K562 (cell line): ENCODE measurements at regions not wholly inside any gene's neighbourhood (a gene's known extent, or its start where the extent isn't known, plus 50 kb on each side); places are given as distances from the start of the nearest gene placed in this dataset.

Experiments
- ZFP36 ChIP-seq: fragments of 150-350 bp; IDR thresholded peaks from 2 replicates; pipeline ENCODE4 v1.6.1; 2018; ENCODE audit warnings: low read length, low read depth; ENCODE audit not compliant: partially characterized antibody
- TF ChIP-seq, protein P1 (sequence below), 3 experiments: IDR thresholded peaks in 2 of 3; conservative IDR thresholded peaks in 1 of 3; 2 replicates each; pipeline ENCODE4 v1.5.1; 2011 to 2012; ENCODE audit warnings: low read length in 3 of 3, mild to moderate bottlenecking in 3 of 3, control low read depth in 2 of 3, improper control_type of control experiment in 1 of 3, inconsistent platforms in 1 of 3, low read depth in 1 of 3, mixed read lengths in 1 of 3, moderate library complexity in 1 of 3; ENCODE audit not compliant: insufficient read depth in 2 of 3

GRCh38 chr1:82807563-82807962, 1006.8 kb downstream of the ADGRL2 start:
- TF ChIP-seq, protein P1, sequence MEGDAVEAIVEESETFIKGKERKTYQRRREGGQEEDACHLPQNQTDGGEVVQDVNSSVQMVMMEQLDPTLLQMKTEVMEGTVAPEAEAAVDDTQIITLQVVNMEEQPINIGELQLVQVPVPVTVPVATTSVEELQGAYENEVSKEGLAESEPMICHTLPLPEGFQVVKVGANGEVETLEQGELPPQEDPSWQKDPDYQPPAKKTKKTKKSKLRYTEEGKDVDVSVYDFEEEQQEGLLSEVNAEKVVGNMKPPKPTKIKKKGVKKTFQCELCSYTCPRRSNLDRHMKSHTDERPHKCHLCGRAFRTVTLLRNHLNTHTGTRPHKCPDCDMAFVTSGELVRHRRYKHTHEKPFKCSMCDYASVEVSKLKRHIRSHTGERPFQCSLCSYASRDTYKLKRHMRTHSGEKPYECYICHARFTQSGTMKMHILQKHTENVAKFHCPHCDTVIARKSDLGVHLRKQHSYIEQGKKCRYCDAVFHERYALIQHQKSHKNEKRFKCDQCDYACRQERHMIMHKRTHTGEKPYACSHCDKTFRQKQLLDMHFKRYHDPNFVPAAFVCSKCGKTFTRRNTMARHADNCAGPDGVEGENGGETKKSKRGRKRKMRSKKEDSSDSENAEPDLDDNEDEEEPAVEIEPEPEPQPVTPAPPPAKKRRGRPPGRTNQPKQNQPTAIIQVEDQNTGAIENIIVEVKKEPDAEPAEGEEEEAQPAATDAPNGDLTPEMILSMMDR (IDR thresholded peaks at IDR 0.05 in 2 of 3, conservative IDR thresholded peaks at IDR 0.05 in 1 of 3; ENCODE audit: insufficient read depth in 2 of 3, low read depth in 1 of 3, low read length in 3 of 3), result no peak
- TF ChIP-seq ZFP36, result no peak
